Stimulated activated CD4-positive, alpha-beta T cell treated with anti-CD3 and anti-CD28 coated beads, Interleukin-12 subunit alpha, Interleukin-12 subunit beta, amount 100 ng/mL, for 24 hours (primary cell): ENCODE measurements at regions not wholly inside any gene's neighbourhood (a gene's known extent, or its start where the extent isn't known, plus 50 kb on each side); places are given as distances from the start of the nearest gene placed in this dataset.
"Not testable (repeated sequence)": the region's sequence is repeated elsewhere in the genome, so short reads cannot be mapped to it uniquely, and the experiment has no call there.

Experiments used
- DNase-seq, 2 experiments: peaks; one replicate each; pipeline ENCODE4 v3.0.0-alpha.2; 2020; ENCODE audit warnings: low read depth in 2 of 2

DNA sequence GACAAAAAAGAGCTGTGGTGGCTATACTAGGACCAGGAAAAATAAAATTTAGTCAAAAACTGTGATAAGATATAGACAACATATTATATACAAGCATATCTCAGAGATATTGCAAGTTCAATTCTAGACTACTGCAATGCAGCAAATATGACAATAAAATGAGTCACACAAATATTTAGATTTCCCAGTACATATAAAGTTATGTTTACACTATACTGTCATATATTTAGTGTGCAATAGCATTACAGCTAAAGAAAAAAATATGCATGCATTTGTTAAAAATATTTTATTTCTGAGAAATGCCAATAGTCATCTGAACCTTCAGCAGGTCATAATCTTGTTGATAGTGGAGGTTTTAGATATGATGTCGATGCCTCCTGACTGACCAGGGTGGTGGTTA is 72.1 kb downstream of the AKR1C4 start:
- DNase-seq = no peak

GRCh38 chr10:5269791-5270190 is 73.2 kb downstream of the AKR1C4 start:
- no peak for DNase-seq

DNA sequence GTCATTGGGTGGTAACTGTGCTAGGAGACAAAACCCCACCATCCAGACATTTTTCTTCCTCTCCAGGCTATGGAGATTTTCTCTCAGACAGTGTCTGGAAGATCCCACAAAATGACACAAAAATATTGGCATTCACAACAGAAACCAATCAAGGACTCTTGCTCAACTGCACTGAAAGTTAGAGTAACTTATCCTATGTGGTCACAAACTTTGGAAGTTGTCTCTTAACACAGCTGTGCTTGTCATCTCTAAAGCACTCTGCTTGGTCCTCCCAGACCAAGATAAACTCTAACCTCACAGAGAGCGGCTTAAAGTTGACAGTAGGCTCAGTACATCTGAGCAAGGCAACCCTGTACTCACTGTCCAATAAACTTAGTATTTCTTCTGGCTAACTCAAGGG is 74.9 kb downstream of the AKR1C4 start:
- DNase-seq = no peak

GRCh38 chr10:5272065-5272803 is 75.6 kb downstream of the AKR1C4 start:
- no peak for DNase-seq

DNA sequence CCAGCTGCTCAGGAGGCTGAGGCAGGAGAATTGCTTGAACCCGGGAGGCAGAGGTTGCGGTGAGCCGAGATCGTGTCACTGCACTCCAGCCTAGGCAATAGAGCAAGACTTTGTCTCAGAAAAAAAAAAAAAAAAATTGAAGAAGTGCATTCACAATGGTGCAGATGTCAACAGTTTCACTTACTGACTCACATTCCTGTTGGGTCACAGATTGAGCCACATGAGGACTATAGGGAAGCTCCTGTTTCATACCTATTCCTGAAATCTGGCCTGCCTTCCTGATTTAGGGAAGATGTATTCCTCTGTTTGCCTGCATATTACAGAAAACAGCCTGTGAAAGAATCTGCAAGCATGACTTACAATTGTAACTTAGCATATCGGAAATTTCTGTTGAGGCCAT is 78.2 kb downstream of the AKR1C4 start:
- no peak for DNase-seq

DNA sequence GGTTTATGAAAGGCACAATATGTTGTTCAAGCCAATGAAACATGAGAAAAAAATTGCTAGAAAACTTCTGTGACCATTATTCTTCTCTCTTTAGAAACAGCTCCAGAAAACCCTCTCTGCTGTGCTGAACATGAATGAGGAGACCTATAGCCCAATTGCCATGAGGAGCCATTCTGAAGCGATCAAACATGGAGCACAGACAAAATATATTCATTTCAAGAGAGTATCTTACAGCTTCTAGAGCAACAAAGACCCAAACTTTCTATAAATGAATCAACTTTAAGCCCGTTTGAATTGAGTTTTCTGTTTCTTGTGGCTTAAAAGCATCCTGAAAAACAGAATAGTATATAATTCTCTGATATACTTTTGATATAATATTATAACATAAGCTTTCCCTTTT is 83.4 kb upstream of the UCN3 start:
- DNase-seq = no peak

DNA sequence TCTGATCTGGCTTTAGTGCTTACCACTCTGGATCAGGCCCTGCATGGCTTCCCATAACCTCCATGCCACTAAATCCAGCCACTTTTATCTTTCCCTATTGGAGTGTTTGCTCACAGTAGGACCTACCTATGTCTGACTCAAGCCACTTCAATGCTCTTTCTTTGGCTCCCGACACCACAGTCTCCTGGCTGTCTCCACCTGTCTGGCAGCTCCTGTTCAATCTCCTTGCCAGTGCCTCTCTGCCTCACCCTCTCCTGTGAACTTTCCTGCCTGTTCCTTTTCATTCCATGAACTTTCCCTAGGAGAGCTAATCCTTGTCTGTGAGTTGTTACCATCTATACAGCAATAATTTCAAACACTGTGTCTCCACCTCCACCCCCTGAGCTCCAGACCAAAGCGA is 82.6 kb upstream of the UCN3 start:
- DNase-seq = no peak

DNA sequence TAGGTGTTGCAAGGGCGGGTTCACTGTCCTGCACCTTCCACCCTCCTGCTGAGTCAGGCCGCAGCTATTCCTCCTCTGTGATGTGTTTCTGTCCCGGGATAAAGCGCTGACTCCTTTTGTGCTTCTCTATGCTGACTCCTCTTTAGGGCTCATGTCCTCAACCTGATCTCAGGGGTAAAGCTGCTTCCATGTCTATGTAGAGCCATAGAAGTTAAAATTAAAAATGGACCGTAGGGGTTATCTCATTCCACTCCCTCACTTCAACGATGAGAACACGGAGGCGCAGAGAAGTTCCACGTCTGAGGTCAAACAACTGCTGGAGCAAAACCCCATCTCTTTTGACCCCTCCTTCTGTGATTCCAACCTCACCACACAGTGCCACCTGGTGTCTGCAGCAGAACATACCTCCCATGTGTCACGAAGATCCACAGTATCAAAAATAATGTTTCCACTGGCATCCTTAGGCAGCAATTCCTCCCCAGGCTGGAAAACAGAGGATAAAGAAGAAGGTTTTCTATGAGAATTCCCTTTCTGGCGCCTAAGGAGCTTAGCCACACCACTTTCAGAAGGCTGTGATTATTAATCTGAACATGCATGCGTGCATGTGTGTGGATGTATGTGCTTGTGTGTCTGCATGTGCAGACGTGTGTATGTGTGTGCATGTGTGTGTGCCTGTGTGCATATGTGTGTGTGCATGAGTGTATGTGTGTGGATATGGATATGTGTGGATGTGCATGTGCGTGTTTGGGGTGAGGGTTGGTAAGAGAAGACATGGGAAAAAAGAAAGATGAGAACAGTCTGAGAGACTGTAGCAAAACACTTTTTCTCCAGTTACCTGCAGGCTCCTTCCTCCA is 81.2 kb upstream of the UCN3 start:
- DNase-seq = peak in 1 of 2 experiments; percentile 54

- no peak for DNase-seq
These were observed 80.3 kb upstream of the UCN3 start for GRCh38 chr10:5284311-5285057.

DNA sequence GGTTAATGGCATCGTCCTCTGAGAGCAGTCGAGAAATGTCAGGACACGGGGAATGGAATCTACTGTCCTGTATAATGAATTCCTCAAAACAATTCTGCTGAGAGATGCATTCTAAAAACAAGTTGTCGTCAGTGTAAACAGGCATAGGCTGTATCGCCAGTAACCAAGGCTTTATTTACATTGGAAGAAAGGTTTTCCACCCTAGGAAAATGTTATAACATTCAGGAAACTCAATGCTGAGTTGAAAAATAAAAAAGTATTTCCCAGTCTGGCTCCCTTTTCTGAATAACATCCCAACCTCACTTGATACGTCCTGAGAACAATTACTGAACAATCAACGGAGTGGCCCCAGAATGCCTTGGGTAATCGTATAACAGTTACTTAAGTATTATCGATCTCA is 79.6 kb upstream of the UCN3 start:
- DNase-seq = no peak

- DNase-seq = no peak
These were observed 76.4 kb upstream of the UCN3 start for GRCh38 chr10:5288359-5288758.

DNA sequence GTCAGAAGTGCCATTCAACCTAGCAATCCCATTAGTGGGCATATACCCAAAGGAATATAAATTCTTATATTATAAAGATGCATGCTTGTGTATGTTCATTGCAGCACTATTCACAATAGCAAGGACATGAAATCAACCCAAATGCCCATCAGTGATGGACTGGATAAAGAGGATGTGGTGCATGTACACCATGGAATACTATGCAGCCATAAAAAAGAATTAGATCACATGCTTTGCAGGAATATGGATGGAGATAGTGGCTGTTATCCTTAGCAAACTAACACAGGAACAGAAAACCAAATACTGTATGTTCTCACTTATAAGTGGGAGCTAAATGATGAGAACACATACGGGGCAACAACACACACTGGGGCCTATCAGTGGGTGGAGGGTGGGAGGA is 75.5 kb upstream of the UCN3 start:
- not testable (repeated sequence) for DNase-seq

DNA sequence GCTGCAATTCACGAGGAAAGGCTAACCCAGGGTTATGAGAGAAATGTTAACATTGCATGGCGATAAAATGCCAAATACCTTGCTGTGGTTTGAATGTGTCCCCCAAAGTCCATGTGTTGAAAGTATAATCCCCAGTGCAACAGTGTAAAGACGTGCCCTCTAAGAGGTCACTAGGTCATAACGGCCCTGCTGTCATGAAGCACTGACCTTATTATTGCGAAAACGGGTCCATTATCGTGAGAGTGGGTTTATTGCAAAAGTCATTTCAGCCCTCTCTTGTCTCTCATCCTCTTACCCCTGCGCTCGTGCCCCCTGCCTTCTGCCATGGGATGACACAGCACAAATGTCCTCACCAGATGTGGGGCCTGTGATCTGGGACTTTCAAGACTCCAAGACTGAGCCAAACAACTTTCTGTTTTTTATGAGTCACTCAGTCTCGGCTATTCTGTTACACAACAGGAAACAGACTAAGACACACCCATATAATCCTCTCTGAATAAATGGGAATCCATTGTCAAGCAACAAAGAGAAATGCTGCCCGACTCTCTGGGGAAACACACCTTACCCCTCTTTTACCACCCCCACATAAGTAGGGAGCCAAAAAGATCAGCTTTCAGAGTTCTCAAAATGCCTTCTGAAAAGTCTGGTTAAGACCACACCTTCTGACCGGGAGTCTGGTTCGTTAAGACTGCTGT is 73.1 kb upstream of the UCN3 start:
- DNase-seq = no peak

GRCh38 chr10:5292196-5292735 is 72.5 kb upstream of the UCN3 start:
- no peak for DNase-seq

- not testable (repeated sequence) for DNase-seq
These were observed 71.8 kb upstream of the UCN3 start for GRCh38 chr10:5292970-5293369.

DNA sequence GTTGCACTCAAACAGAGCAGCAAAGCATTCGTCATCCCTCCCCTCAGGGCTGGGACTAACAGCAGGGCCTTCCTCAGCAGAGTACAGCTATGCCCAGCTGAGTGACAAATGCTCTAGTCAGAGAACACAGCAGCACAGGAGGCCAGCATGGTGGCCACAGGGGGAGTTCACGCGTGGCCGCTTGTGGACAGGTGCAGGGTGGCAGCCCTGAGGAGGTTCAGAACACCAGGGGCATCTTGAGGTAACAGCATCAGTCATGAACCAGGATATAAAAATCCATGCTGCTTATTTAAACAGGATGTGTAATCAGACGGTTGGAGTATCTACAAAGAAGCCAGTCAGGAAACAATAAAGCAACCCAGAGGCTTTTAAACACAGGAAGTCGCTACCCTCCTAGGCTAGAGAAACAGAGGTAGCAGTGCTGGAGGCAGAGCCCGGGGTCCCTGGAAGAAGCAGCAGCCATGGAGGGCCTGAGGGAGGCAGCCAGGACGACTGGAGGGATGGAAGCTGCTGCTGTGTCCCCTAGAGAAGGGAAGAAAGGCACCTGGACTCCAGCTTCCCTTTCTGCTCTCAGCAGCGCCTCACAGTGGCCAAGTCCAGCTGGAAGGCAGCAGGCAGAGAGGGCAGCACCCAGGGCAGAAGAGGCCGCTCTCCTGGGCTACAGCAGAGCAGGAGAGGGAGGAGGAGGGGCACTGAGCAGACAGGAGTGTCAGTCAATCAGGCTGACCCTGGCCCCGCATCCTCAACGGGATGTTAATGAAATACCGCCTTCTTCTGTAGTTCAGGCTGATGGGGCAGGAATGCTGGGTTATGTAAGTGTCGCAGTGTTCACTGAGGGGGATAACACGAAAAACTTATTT is 70.8 kb upstream of the UCN3 start:
- peak in 1 of 2 experiments; percentile 80 for DNase-seq

- DNase-seq = no peak
These were observed 67.3 kb upstream of the UCN3 start for GRCh38 chr10:5297466-5297865.

GRCh38 chr10:5297996-5298395 is 66.8 kb upstream of the UCN3 start:
- no peak for DNase-seq

DNA sequence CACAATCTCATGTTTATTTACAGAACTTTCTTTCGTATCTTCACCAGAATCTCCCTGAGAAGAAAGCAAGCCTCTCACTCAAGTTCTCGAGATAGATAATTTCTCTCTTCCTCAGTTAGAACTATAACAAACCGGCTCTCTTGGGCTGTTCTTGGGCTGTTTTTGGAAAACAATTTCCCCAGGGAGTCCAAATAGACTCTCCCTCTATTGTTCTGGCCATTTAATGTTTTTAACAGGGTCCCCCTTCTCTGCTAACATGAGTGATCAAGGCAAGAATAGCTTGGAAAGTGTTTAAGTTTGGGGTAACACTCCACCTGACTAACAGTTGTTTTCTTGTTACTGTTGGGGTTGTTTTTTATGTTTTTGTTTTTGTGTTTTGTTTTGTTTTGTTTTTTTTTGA is 64.8 kb upstream of the UCN3 start:
- no peak for DNase-seq

DNA sequence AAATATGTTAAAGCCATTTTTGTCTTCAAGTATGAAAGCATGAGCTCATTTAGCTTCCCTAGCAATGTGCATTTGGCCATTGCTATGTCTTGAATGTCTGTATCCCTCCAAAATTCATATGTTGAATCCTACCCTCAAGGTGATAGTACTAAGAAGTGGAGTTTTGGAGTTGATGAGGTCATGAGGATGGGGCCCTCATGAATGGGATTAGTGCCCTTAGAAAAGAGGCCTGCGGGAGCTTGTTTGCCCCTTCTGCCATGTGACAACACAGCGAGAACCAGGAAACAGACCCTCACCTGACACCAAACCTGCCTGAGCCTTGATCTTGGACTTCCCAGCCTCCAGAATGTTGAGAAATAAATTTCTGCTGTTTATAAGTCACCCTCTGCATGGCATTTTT is 61.3 kb upstream of the UCN3 start:
- no peak for DNase-seq

DNA sequence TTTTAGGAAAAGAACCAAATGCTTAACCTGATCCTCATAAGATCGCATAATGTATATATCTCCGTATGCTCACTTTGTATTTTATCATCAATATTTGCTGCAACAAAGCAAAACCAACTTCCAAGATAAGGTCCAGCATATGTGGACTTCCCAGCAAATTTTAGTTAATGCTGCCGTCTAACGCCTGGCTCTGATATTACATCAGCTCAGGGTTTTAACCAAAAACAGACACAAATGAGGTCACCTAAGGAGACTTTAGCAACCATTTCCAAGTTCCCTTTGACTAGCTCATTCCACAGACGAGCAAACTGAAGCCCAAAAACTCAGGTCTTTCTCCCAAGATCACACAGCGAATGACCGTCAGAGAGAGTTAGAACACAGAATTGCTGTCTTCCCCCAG is 59.4 kb upstream of the UCN3 start:
- DNase-seq = no peak
